ENCODE measurements at regions not wholly inside any gene's neighbourhood (a gene's known extent, or its start where the extent isn't known, plus 50 kb on each side); places are given as distances from the start of the nearest gene placed in this dataset.
"Not testable (repeated sequence)": the region's sequence is repeated elsewhere in the genome, so short reads cannot be mapped to it uniquely, and the experiment has no call there.

DNA sequence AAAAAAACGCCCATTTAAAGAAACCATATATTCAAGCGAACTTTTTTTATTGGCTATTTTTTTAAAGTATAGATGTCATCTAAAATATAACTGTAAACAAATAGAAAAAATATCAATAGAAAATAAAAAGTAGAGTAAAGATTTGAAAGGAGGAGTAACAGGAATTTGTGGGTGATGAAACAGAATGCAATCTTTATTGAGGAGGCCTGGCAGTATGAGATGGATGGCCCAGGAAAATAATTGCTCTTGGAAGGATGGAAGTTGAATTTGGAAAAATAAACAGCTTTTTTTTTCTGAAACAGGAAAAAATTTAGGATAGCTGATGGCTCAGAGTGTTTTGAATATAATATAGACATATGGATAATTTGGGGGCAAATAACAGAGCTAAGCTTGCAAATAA lies 219.0 kb downstream of the CASP12 start:
- H2AFZ ChIP-seq (ENCODE audit: low read length, unreplicated experiment): no peak overlapping the region
- no peaks in the 10 kb centered on the region for H3K4me1 ChIP-seq (ENCODE audit: control insufficient read depth, insufficient read depth, low read length, unreplicated experiment)
- no peaks in the 10 kb centered on the region for H3K36me3 ChIP-seq (ENCODE audit: insufficient read depth, low read length)
- H3K79me2 ChIP-seq (ENCODE audit: control insufficient read depth, insufficient read depth, low read length, unreplicated experiment): no peaks in the 10 kb centered on the region
- H3K27me3 ChIP-seq (ENCODE audit: insufficient read depth, low read length): no peaks in the 10 kb centered on the region
- H3K4me3 ChIP-seq (ENCODE audit: low read depth, low read length): no peak overlapping the region
- no peak overlapping the region for H3K27ac ChIP-seq (ENCODE audit: low read depth, low read length)

- H3K27me3 ChIP-seq (ENCODE audit: insufficient read depth, low read length): no peaks in the 10 kb centered on the region
- no peaks in the 10 kb centered on the region for H3K36me3 ChIP-seq (ENCODE audit: insufficient read depth, low read length)
- H3K4me1 ChIP-seq (ENCODE audit: control insufficient read depth, insufficient read depth, low read length, unreplicated experiment): no peaks in the 10 kb centered on the region
- no peaks in the 10 kb centered on the region for H3K79me2 ChIP-seq (ENCODE audit: control insufficient read depth, insufficient read depth, low read length, unreplicated experiment)
- no peak overlapping the region for H2AFZ ChIP-seq (ENCODE audit: low read length, unreplicated experiment)
- H3K4me3 ChIP-seq (ENCODE audit: low read depth, low read length): no peak overlapping the region
- H3K27ac ChIP-seq (ENCODE audit: low read depth, low read length): no peak overlapping the region
These were observed 219.9 kb downstream of the CASP12 start for GRCh38 chr11:104678408-104678807.

DNA sequence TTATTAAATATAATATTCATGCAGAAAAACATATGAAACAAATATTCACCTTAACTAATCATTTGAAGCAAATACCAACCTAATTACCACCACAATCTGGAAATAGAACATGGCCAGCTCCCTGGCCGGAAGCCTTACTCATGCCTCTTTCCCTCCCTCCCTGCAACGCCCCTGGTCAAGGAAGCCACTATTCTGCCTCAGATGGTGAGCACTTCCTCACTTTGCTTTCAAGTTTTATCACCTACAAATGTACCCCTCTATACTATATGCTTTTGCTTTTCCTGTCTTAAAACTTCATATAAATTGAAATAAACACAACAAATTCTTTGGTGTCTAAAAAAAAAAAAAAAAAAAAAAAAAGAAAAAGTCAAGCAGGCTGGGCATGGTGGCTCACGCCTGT lies 221.2 kb downstream of the CASP12 start:
- not testable (repeated sequence) for H3K27ac ChIP-seq (ENCODE audit: low read depth, low read length); H3K36me3 ChIP-seq (ENCODE audit: insufficient read depth, low read length); H3K4me1 ChIP-seq (ENCODE audit: control insufficient read depth, insufficient read depth, low read length, unreplicated experiment); H2AFZ ChIP-seq (ENCODE audit: low read length, unreplicated experiment); H3K4me3 ChIP-seq (ENCODE audit: low read depth, low read length); H3K79me2 ChIP-seq (ENCODE audit: control insufficient read depth, insufficient read depth, low read length, unreplicated experiment); H3K27me3 ChIP-seq (ENCODE audit: insufficient read depth, low read length)

- Histone ChIP-seq H3K79me2 (ENCODE audit: control insufficient read depth, insufficient read depth, low read length, unreplicated experiment) (no peaks in the 10 kb centered on the region), H3K27me3 (ENCODE audit: insufficient read depth, low read length) (no peaks in the 10 kb centered on the region), H3K4me1 (ENCODE audit: control insufficient read depth, insufficient read depth, low read length, unreplicated experiment) (peaks cover 16% of the 10 kb centered on the region)
These were observed 225.4 kb downstream of the CASP12 start for GRCh38 chr11:104672897-104673296.

GRCh38 chr11:104668797-104669463 lies 229.3 kb downstream of the CASP12 start:
- Histone ChIP-seq H3K4me3 (ENCODE audit: low read depth, low read length) (no peak overlapping the region; the same call in 1 of the 2 replicates), H3K79me2 (ENCODE audit: control insufficient read depth, insufficient read depth, low read length, unreplicated experiment) (no peaks in the 10 kb centered on the region), H3K4me1 (ENCODE audit: control insufficient read depth, insufficient read depth, low read length, unreplicated experiment) (peaks cover 25% of the 10 kb centered on the region), H3K27me3 (ENCODE audit: insufficient read depth, low read length) (no peaks in the 10 kb centered on the region), H2AFZ (ENCODE audit: low read length, unreplicated experiment) (peak overlapping the region; percentile 11), H3K36me3 (ENCODE audit: insufficient read depth, low read length) (no peaks in the 10 kb centered on the region), H3K27ac (ENCODE audit: low read depth, low read length) (peak overlapping the region; percentile 43)

More at GRCh38 chr11:104672897-104673296, 225.4 kb downstream of the CASP12 start:
- Histone ChIP-seq H3K36me3 (ENCODE audit: insufficient read depth, low read length) (no peaks in the 10 kb centered on the region), H2AFZ (ENCODE audit: low read length, unreplicated experiment) (no peak overlapping the region), H3K27ac (ENCODE audit: low read depth, low read length) (no peak overlapping the region), H3K4me3 (ENCODE audit: low read depth, low read length) (no peak overlapping the region)

- Histone ChIP-seq H3K36me3 (ENCODE audit: insufficient read depth, low read length) (no peaks in the 10 kb centered on the region), H3K27ac (ENCODE audit: low read depth, low read length) (no peak overlapping the region), H3K4me1 (ENCODE audit: control insufficient read depth, insufficient read depth, low read length, unreplicated experiment) (peaks cover 25% of the 10 kb centered on the region), H3K4me3 (ENCODE audit: low read depth, low read length) (no peak overlapping the region), H3K79me2 (ENCODE audit: control insufficient read depth, insufficient read depth, low read length, unreplicated experiment) (no peaks in the 10 kb centered on the region), H3K27me3 (ENCODE audit: insufficient read depth, low read length) (no peaks in the 10 kb centered on the region), H2AFZ (ENCODE audit: low read length, unreplicated experiment) (no peak overlapping the region)
These were observed 231.6 kb downstream of the CASP12 start for GRCh38 chr11:104666624-104667023.

DNA sequence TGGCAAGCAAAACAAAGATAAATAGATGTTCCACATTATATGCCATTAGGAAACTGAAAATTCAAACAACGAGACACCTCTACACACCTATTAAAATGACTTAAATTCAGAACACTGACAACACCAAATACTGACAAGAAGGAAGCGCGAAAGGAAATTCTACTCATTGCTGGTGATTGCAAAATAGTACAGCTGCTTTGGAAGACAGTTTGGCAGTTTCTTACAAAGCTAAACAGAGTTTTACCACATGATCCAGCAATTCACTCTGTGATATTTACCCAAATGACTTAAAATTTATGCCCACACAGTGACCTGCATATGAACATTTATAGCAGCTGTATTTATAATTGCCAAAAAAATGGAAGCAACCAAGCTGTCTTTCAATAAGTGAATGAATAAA lies 232.6 kb downstream of the CASP12 start:
- Histone ChIP-seq H3K79me2 (ENCODE audit: control insufficient read depth, insufficient read depth, low read length, unreplicated experiment) (no peaks in the 10 kb centered on the region), H3K4me1 (ENCODE audit: control insufficient read depth, insufficient read depth, low read length, unreplicated experiment) (peaks cover 25% of the 10 kb centered on the region), H3K27ac (ENCODE audit: low read depth, low read length) (no peak overlapping the region), H2AFZ (ENCODE audit: low read length, unreplicated experiment) (no peak overlapping the region), H3K36me3 (ENCODE audit: insufficient read depth, low read length) (no peaks in the 10 kb centered on the region), H3K4me3 (ENCODE audit: low read depth, low read length) (no peak overlapping the region), H3K27me3 (ENCODE audit: insufficient read depth, low read length) (no peaks in the 10 kb centered on the region)

GRCh38 chr11:104663190-104664140 lies 234.8 kb downstream of the CASP12 start:
- Histone ChIP-seq H2AFZ (ENCODE audit: low read length, unreplicated experiment) (no peak overlapping the region), H3K4me1 (ENCODE audit: control insufficient read depth, insufficient read depth, low read length, unreplicated experiment) (peaks cover 12% of the 10 kb centered on the region), H3K79me2 (ENCODE audit: control insufficient read depth, insufficient read depth, low read length, unreplicated experiment) (no peaks in the 10 kb centered on the region), H3K27ac (ENCODE audit: low read depth, low read length) (no peak overlapping the region), H3K36me3 (ENCODE audit: insufficient read depth, low read length) (no peaks in the 10 kb centered on the region), H3K27me3 (ENCODE audit: insufficient read depth, low read length) (no peaks in the 10 kb centered on the region), H3K4me3 (ENCODE audit: low read depth, low read length) (no peak overlapping the region)

DNA sequence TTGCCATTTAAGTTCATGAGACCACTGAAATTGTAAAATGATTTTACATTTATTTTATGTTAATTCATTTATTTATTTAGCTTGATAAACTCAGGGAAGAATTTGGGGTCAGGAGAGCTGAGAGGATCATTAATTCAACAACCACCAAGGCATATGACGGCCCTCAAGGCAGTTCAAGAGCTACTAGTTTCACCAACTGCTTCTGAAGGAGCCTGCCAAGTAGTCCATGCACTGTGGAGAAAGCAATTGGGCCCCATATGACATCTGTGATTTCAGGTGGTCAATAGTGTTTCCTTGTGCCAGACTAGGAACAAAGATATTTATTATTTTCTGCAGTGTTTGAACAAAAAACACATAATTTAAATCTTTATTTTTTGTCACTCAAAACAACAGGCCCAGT lies 236.4 kb downstream of the CASP12 start:
- Histone ChIP-seq H3K79me2 (ENCODE audit: control insufficient read depth, insufficient read depth, low read length, unreplicated experiment) (no peaks in the 10 kb centered on the region), H3K27me3 (ENCODE audit: insufficient read depth, low read length) (no peaks in the 10 kb centered on the region), H3K36me3 (ENCODE audit: insufficient read depth, low read length) (no peaks in the 10 kb centered on the region), H2AFZ (ENCODE audit: low read length, unreplicated experiment) (no peak overlapping the region), H3K4me1 (ENCODE audit: control insufficient read depth, insufficient read depth, low read length, unreplicated experiment) (peaks cover 9% of the 10 kb centered on the region), H3K4me3 (ENCODE audit: low read depth, low read length) (no peak overlapping the region), H3K27ac (ENCODE audit: low read depth, low read length) (no peak overlapping the region)

GRCh38 chr11:104661471-104661870 lies 236.8 kb downstream of the CASP12 start:
- Histone ChIP-seq H3K4me3 (ENCODE audit: low read depth, low read length) (no peak overlapping the region), H3K4me1 (ENCODE audit: control insufficient read depth, insufficient read depth, low read length, unreplicated experiment) (peaks cover 9% of the 10 kb centered on the region), H3K36me3 (ENCODE audit: insufficient read depth, low read length) (no peaks in the 10 kb centered on the region), H3K27ac (ENCODE audit: low read depth, low read length) (no peak overlapping the region), H2AFZ (ENCODE audit: low read length, unreplicated experiment) (no peak overlapping the region), H3K27me3 (ENCODE audit: insufficient read depth, low read length) (no peaks in the 10 kb centered on the region), H3K79me2 (ENCODE audit: control insufficient read depth, insufficient read depth, low read length, unreplicated experiment) (no peaks in the 10 kb centered on the region)

DNA sequence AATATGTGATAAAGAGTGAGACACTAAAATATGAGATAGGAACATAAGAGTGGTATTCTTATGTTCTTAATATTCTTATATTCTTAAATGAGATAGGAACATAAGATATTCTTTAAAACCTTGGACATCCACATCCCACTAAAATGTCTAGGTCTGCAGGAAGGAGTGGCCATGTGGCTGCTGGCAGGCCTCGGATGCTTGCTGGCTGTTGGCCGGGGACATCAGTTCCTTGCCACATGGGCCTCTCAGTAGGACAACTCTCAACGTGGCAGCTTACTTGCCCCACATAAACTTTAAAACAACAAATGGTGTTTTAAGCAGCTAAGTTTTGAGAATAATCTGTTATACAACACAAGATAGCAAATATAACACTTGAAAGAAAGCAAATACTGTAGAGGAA lies 240.1 kb downstream of the CASP12 start:
- no peaks in the 10 kb centered on the region for H3K27me3 ChIP-seq (ENCODE audit: insufficient read depth, low read length)
- H3K79me2 ChIP-seq (ENCODE audit: control insufficient read depth, insufficient read depth, low read length, unreplicated experiment): no peaks in the 10 kb centered on the region
- H3K4me3 ChIP-seq (ENCODE audit: low read depth, low read length): no peak overlapping the region
- H2AFZ ChIP-seq (ENCODE audit: low read length, unreplicated experiment): no peak overlapping the region
- H3K36me3 ChIP-seq (ENCODE audit: insufficient read depth, low read length): no peaks in the 10 kb centered on the region
- no peak overlapping the region for H3K27ac ChIP-seq (ENCODE audit: low read depth, low read length)
- H3K4me1 ChIP-seq (ENCODE audit: control insufficient read depth, insufficient read depth, low read length, unreplicated experiment): no peaks in the 10 kb centered on the region
